ENCODE measurements at regions not wholly inside any gene's neighbourhood (a gene's known extent, or its start where the extent isn't known, plus 50 kb on each side); places are given as distances from the start of the nearest gene placed in this dataset.

- BruUV-seq (replicated peaks), result no TSS peak
- no peak for DNase-seq (ENCODE audit: low spot score)
- H2AFZ ChIP-seq (ENCODE audit: low read length), result no peak overlapping the region
- CTCF ChIA-PET (ENCODE audit: unreplicated experiment), result no interaction called here
- H3K9me2 ChIP-seq (ENCODE audit: insufficient read depth, low read length), result no peaks in the 10 kb centered on the region
- H4K20me1 ChIP-seq (ENCODE audit: insufficient read depth, low read length), result no peaks in the 10 kb centered on the region
- no peak overlapping the region for H3K4me2 ChIP-seq (ENCODE audit: low read length)
- intact Hi-C loops (cut with micrococcal nuclease; ENCODE audit: unreplicated experiment), result no loop called here
- no peaks in the 10 kb centered on the region for H3K79me2 ChIP-seq (ENCODE audit: insufficient read depth, low read depth, low read length)
- no peak overlapping the region for H3K27ac ChIP-seq (ENCODE audit: low read depth, low read length, poor library complexity, severe bottlenecking)
- POLR2A ChIA-PET, result no interaction called here
- H3K4me1 ChIP-seq (ENCODE audit: insufficient read depth, low read length, poor library complexity, severe bottlenecking), result no peaks in the 10 kb centered on the region
- no peaks in the 10 kb centered on the region for H3K36me3 ChIP-seq (ENCODE audit: insufficient read depth, low read length)
- no peak overlapping the region for H3K4me3 ChIP-seq (ENCODE audit: low read depth, low read length, poor library complexity, severe bottlenecking)
- no peak for TF ChIP-seq EZH2phosphoT487 (IDR thresholded peaks at IDR 0.05; ENCODE audit: borderline replicate concordance, low read depth, low read length)
- TF ChIP-seq, protein P1, sequence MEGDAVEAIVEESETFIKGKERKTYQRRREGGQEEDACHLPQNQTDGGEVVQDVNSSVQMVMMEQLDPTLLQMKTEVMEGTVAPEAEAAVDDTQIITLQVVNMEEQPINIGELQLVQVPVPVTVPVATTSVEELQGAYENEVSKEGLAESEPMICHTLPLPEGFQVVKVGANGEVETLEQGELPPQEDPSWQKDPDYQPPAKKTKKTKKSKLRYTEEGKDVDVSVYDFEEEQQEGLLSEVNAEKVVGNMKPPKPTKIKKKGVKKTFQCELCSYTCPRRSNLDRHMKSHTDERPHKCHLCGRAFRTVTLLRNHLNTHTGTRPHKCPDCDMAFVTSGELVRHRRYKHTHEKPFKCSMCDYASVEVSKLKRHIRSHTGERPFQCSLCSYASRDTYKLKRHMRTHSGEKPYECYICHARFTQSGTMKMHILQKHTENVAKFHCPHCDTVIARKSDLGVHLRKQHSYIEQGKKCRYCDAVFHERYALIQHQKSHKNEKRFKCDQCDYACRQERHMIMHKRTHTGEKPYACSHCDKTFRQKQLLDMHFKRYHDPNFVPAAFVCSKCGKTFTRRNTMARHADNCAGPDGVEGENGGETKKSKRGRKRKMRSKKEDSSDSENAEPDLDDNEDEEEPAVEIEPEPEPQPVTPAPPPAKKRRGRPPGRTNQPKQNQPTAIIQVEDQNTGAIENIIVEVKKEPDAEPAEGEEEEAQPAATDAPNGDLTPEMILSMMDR (conservative IDR thresholded peaks at IDR 0.05; ENCODE audit: low read length), result no peak
- no peaks in the 10 kb centered on the region for H3K9me3 ChIP-seq (ENCODE audit: low read length)
These were observed 442.5 kb downstream of the RPS24 start for GRCh38 chr10:78476156-78476555.

- H2AFZ ChIP-seq (ENCODE audit: low read length), result no peak overlapping the region
- H3K4me1 ChIP-seq (ENCODE audit: insufficient read depth, low read length, poor library complexity, severe bottlenecking), result no peaks in the 10 kb centered on the region
- H3K4me3 ChIP-seq (ENCODE audit: low read depth, low read length, poor library complexity, severe bottlenecking), result no peak overlapping the region
- TF ChIP-seq, protein P1 (conservative IDR thresholded peaks at IDR 0.05; ENCODE audit: low read length), result no peak
- TF ChIP-seq EZH2phosphoT487 (IDR thresholded peaks at IDR 0.05; ENCODE audit: borderline replicate concordance, low read depth, low read length), result no peak
- intact Hi-C loops (cut with micrococcal nuclease; ENCODE audit: unreplicated experiment), result no loop called here
- no peak overlapping the region for H3K4me2 ChIP-seq (ENCODE audit: low read length)
- no peaks in the 10 kb centered on the region for H3K9me3 ChIP-seq (ENCODE audit: low read length)
- DNase-seq (ENCODE audit: low spot score), result no peak
- no peaks in the 10 kb centered on the region for H3K9me2 ChIP-seq (ENCODE audit: insufficient read depth, low read length)
- no peak overlapping the region for H3K27ac ChIP-seq (ENCODE audit: low read depth, low read length, poor library complexity, severe bottlenecking)
- H3K79me2 ChIP-seq (ENCODE audit: insufficient read depth, low read depth, low read length), result no peaks in the 10 kb centered on the region
- CTCF ChIA-PET (ENCODE audit: unreplicated experiment), result no interaction called here
- BruUV-seq (replicated peaks), result no TSS peak
- H3K36me3 ChIP-seq (ENCODE audit: insufficient read depth, low read length), result no peaks in the 10 kb centered on the region
- POLR2A ChIA-PET, result no interaction called here
- no peaks in the 10 kb centered on the region for H4K20me1 ChIP-seq (ENCODE audit: insufficient read depth, low read length)
These were observed 443.2 kb downstream of the RPS24 start for GRCh38 chr10:78476844-78477243.

GRCh38 chr10:78478919-78479318 lies 445.3 kb downstream of the RPS24 start:
- Histone ChIP-seq H4K20me1 (ENCODE audit: insufficient read depth, low read length) (no peaks in the 10 kb centered on the region), H2AFZ (ENCODE audit: low read length) (no peak overlapping the region), H3K4me1 (ENCODE audit: insufficient read depth, low read length, poor library complexity, severe bottlenecking) (no peaks in the 10 kb centered on the region), H3K9me3 (ENCODE audit: low read length) (no peaks in the 10 kb centered on the region), H3K27ac (ENCODE audit: low read depth, low read length, poor library complexity, severe bottlenecking) (no peak overlapping the region), H3K4me2 (ENCODE audit: low read length) (no peak overlapping the region), H3K4me3 (ENCODE audit: low read depth, low read length, poor library complexity, severe bottlenecking) (no peak overlapping the region), H3K79me2 (ENCODE audit: insufficient read depth, low read depth, low read length) (no peaks in the 10 kb centered on the region), H3K9me2 (ENCODE audit: insufficient read depth, low read length) (no peaks in the 10 kb centered on the region), H3K36me3 (ENCODE audit: insufficient read depth, low read length) (no peaks in the 10 kb centered on the region)
- DNase-seq (ENCODE audit: low spot score), result no peak
- ChIA-PET CTCF (ENCODE audit: unreplicated experiment) (no interaction called here), POLR2A (no interaction called here)
- intact Hi-C loops (cut with micrococcal nuclease; ENCODE audit: unreplicated experiment), result no loop called here
- no peak for TF ChIP-seq EZH2phosphoT487 (IDR thresholded peaks at IDR 0.05; ENCODE audit: borderline replicate concordance, low read depth, low read length)
- TF ChIP-seq, protein P1 (conservative IDR thresholded peaks at IDR 0.05; ENCODE audit: low read length), result no peak
- BruUV-seq (replicated peaks), result no TSS peak

Data from OCI-LY7 (cell line).